ENCODE measurements at regions not wholly inside any gene's neighbourhood (a gene's known extent, or its start where the extent isn't known, plus 50 kb on each side); places are given as distances from the start of the nearest gene placed in this dataset.

GRCh38 chr12:114213055-114213581 is 192.8 kb downstream of the TBX5 start:
- no peak for DNase-seq (ENCODE audit: low spot score)
- in situ Hi-C loops (cut with MboI; ENCODE audit: low sequenced_read_pairs, unreplicated experiment), result no loop called here
- no peak for TF ChIP-seq CTCF (IDR thresholded peaks at IDR 0.05; ENCODE audit: borderline replicate concordance, control extremely low read depth, extremely low read depth, insufficient read depth, missing control alignments)

DNA sequence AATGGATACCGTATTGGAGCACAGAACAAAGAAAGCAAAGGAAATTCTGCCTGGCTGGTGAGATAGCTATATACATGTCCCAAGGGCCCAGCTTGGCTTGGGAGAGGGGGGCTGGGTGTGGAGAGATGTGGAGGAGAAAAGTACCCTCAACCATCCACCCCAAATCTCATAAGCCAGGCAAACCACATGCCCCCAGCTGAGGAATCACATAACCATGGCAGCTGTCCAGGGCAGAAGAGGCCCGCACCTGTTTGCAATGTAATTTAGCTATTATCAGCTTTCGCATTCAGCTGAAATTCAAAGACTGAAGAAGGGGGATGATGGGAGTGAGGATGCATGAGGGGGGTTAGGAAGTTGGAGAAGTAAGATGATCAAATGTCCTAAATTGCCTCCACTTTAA is 196.1 kb downstream of the TBX5 start:
- no peak for DNase-seq (ENCODE audit: low spot score)
- TF ChIP-seq CTCF (IDR thresholded peaks at IDR 0.05; ENCODE audit: borderline replicate concordance, control extremely low read depth, extremely low read depth, insufficient read depth, missing control alignments), result no peak
- in situ Hi-C loops (cut with MboI; ENCODE audit: low sequenced_read_pairs, unreplicated experiment), result no loop called here

DNA sequence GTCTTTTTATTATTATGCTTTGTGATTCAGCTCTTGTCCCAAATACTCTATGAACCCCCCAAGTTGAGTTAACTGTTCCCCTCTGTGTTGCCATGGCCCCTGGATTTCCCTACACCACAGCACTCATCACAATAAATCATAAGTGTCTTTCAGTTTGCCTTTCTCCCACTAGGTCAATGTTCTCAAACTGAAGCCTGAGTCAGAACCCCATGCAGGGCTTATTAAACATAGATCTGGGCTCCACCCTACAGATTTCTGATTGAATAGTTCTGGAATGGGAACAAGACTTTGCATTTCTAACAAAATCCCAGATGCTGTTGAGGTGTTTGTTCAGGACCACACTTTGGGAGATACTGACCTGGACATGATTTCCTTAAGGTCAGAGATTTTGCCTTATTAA is 199.4 kb downstream of the TBX5 start:
- DNase-seq (ENCODE audit: low spot score), result no peak
- in situ Hi-C loops (cut with MboI; ENCODE audit: low sequenced_read_pairs, unreplicated experiment), result no loop called here
- no peak for TF ChIP-seq CTCF (IDR thresholded peaks at IDR 0.05; ENCODE audit: borderline replicate concordance, control extremely low read depth, extremely low read depth, insufficient read depth, missing control alignments)

DNA sequence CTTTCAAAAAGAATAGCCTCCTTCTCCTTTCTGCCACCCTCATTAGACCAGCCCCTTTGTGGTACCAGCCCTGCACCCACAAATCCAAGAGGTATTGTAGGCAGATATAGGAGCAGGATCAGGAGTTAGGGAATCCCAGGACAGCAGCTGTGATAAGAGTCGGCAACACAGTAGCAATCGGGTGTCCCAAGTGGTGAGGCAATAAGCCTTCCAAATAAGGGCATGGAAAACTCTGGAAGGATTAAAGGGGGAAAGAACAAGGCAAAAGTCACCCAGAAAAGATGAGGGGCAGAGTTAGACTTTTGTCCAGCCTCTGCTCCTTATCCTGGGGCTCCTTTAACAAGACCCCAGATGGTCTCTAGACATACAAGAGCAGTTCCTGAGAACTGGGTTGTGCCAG is 204.2 kb downstream of the TBX5 start:
- no peak for TF ChIP-seq CTCF (IDR thresholded peaks at IDR 0.05; ENCODE audit: borderline replicate concordance, control extremely low read depth, extremely low read depth, insufficient read depth, missing control alignments)
- in situ Hi-C loops (cut with MboI; ENCODE audit: low sequenced_read_pairs, unreplicated experiment), result no loop called here
- DNase-seq (ENCODE audit: low spot score), result no peak

DNA sequence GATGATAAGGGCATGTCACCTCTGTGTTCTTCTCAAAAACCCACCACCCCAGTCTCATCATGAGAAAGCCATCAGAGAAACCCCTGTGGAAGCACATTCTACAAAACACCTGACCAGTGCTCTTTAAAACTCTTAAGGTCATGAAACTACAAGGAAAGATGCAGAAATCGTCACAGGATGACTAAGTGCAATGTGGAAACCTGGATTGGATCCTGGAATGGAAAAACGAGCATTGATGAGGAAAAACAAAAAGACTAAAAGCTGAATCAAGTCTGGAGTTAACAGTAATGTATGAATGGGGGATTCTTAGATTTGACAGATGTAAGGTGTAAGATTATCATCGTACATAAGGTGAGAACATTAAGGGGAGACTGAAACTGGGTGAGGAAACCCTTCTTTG is 211.0 kb downstream of the TBX5 start:
- no peak for DNase-seq (ENCODE audit: low spot score)
- in situ Hi-C loops (cut with MboI; ENCODE audit: low sequenced_read_pairs, unreplicated experiment), result no loop called here
- no peak for TF ChIP-seq CTCF (IDR thresholded peaks at IDR 0.05; ENCODE audit: borderline replicate concordance, control extremely low read depth, extremely low read depth, insufficient read depth, missing control alignments)

DNA sequence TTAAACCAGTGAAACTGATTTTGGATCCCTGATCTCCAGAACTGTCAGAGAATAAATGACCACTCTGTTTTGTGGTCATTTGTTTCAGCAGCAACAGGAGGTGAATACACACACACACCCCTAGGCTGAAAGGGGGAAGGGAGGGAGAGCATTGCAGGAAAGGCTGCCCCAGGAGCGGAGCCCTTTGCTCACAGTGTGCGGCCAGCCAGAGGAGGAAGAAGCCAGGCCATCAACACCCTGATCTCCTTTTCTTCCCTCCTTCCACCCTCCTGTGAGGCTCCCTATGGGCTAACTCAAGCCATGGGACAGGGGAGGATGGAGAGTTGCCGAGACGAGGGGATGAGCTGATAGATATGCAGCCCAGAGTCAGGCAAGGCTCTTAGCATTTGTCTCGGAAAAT is 211.9 kb downstream of the TBX5 start:
- no peak for DNase-seq (ENCODE audit: low spot score)
- in situ Hi-C loops (cut with MboI; ENCODE audit: low sequenced_read_pairs, unreplicated experiment), result no loop called here
- no peak for TF ChIP-seq CTCF (IDR thresholded peaks at IDR 0.05; ENCODE audit: borderline replicate concordance, control extremely low read depth, extremely low read depth, insufficient read depth, missing control alignments)

- TF ChIP-seq CTCF (IDR thresholded peaks at IDR 0.05; ENCODE audit: borderline replicate concordance, control extremely low read depth, extremely low read depth, insufficient read depth, missing control alignments), result no peak
- DNase-seq (ENCODE audit: low spot score), result no peak
- in situ Hi-C loops (cut with MboI; ENCODE audit: low sequenced_read_pairs, unreplicated experiment), result no loop called here
These were observed 212.5 kb downstream of the TBX5 start for GRCh38 chr12:114193474-114193873.
